ENCODE measurements at regions not wholly inside any gene's neighbourhood (a gene's known extent, or its start where the extent isn't known, plus 50 kb on each side); places are given as distances from the start of the nearest gene placed in this dataset.

GRCh38 chr18:1976484-1976883 is 594.8 kb downstream of the METTL4 start:
- CTCF ChIA-PET: no interaction called here
- H3K27ac ChIP-seq: no peak overlapping the region
- TF ChIP-seq CTCF (conservative IDR thresholded peaks at IDR 0.05; ENCODE audit: low read depth): no peak
- DNase-seq (ENCODE audit: low spot score): no peak
- POLR2A ChIA-PET (ENCODE audit: low non-redundant PET): no interaction called here

GRCh38 chr18:1982056-1982455 is 589.2 kb downstream of the METTL4 start:
- TF ChIP-seq CTCF (conservative IDR thresholded peaks at IDR 0.05; ENCODE audit: low read depth): no peak
- POLR2A ChIA-PET (ENCODE audit: low non-redundant PET): no interaction called here
- no peak for DNase-seq (ENCODE audit: low spot score)
- no peak overlapping the region for H3K27ac ChIP-seq
- CTCF ChIA-PET: no interaction called here

- TF ChIP-seq CTCF (conservative IDR thresholded peaks at IDR 0.05; ENCODE audit: low read depth): no peak
- no peak overlapping the region for H3K27ac ChIP-seq
- CTCF ChIA-PET: no interaction called here
- DNase-seq (ENCODE audit: low spot score): no peak
- POLR2A ChIA-PET (ENCODE audit: low non-redundant PET): no interaction called here
These were observed 587.4 kb downstream of the METTL4 start for GRCh38 chr18:1983746-1984515.

- POLR2A ChIA-PET (ENCODE audit: low non-redundant PET): no interaction called here
- DNase-seq (ENCODE audit: low spot score): no peak
- H3K27ac ChIP-seq: no peak overlapping the region
- no peak for TF ChIP-seq CTCF (conservative IDR thresholded peaks at IDR 0.05; ENCODE audit: low read depth)
- CTCF ChIA-PET: no interaction called here
These were observed 577.4 kb downstream of the METTL4 start for GRCh38 chr18:1993866-1994265.

- TF ChIP-seq CTCF (conservative IDR thresholded peaks at IDR 0.05; ENCODE audit: low read depth): no peak
- ChIA-PET CTCF (no interaction called here), POLR2A (ENCODE audit: low non-redundant PET) (no interaction called here)
- DNase-seq (ENCODE audit: low spot score): no peak
- no peak overlapping the region for H3K27ac ChIP-seq
These were observed 576.8 kb downstream of the METTL4 start for GRCh38 chr18:1994471-1994870.

- DNase-seq (ENCODE audit: low spot score): no peak
- POLR2A ChIA-PET (ENCODE audit: low non-redundant PET): no interaction called here
- CTCF ChIA-PET: interaction anchor here (1.1 kb wide), 1 partner anchor 18 kb away, joined by 4 read pairs; no protein-coding TSS in a partner anchor
- no peak overlapping the region for H3K27ac ChIP-seq
- TF ChIP-seq CTCF (conservative IDR thresholded peaks at IDR 0.05; ENCODE audit: low read depth): no peak
These were observed 576.2 kb downstream of the METTL4 start for GRCh38 chr18:1995041-1995612.
